ENCODE measurements at regions not wholly inside any gene's neighbourhood (a gene's known extent, or its start where the extent isn't known, plus 50 kb on each side); places are given as distances from the start of the nearest gene placed in this dataset.

DNA sequence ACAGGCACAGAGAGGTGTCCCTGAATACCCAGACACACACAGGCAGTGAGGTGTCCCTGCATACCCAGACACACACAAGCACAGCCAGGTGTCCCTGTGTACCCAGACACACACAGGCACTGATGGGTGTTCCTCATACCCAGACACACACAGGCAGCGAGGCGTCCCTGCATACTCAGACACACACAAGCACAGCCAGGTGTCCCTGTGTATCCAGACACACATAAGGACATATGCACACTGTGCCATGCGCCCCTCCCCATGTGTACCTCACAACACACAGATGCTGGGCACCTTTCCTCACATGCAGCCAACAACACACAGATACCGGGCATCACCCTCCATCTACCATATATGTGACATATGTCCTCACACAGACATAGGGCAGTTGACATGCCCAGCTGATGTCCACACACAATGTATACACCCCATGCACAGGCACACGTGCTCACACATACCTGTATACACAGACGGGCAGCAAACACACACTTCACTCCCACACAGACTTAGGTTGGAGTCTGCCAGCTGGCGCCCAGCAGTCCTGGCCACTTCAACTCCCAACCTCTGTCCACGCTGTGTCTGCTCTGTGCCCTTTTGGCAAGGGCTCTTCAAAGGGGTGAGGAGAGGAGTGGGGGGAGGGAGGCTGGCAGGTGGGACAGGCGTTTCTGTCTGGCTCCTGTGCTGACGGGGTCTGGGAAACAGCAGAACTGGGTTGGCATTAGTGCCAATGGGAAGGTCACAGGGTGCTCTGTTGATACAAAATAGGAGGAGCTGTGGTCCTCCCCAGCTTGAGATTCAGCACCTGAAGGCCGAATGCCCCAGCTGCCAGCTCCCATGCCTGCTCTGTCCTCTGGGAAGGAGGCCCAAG is 69.4 kb upstream of the ALX4 start:
- intact Hi-C loops (cut with micrococcal nuclease): no loop called here
- H3K9me3 ChIP-seq (ENCODE audit: control insufficient read depth in 1 of 2, insufficient read depth in 1 of 2, low read depth in 1 of 2, low read length in 2 of 2): no peaks in the 10 kb centered on the region
- ATAC-seq (no peak), DNase-seq (ENCODE audit: low read depth, low spot score) (no peak)
- TF ChIP-seq, protein P1, sequence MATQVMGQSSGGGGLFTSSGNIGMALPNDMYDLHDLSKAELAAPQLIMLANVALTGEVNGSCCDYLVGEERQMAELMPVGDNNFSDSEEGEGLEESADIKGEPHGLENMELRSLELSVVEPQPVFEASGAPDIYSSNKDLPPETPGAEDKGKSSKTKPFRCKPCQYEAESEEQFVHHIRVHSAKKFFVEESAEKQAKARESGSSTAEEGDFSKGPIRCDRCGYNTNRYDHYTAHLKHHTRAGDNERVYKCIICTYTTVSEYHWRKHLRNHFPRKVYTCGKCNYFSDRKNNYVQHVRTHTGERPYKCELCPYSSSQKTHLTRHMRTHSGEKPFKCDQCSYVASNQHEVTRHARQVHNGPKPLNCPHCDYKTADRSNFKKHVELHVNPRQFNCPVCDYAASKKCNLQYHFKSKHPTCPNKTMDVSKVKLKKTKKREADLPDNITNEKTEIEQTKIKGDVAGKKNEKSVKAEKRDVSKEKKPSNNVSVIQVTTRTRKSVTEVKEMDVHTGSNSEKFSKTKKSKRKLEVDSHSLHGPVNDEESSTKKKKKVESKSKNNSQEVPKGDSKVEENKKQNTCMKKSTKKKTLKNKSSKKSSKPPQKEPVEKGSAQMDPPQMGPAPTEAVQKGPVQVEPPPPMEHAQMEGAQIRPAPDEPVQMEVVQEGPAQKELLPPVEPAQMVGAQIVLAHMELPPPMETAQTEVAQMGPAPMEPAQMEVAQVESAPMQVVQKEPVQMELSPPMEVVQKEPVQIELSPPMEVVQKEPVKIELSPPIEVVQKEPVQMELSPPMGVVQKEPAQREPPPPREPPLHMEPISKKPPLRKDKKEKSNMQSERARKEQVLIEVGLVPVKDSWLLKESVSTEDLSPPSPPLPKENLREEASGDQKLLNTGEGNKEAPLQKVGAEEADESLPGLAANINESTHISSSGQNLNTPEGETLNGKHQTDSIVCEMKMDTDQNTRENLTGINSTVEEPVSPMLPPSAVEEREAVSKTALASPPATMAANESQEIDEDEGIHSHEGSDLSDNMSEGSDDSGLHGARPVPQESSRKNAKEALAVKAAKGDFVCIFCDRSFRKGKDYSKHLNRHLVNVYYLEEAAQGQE (IDR thresholded peaks at IDR 0.05; ENCODE audit: low read depth): no peak
- TF ChIP-seq MAX (IDR thresholded peaks at IDR 0.05): no peak
- no peak for TF ChIP-seq ZNF274 (IDR thresholded peaks at IDR 0.05; ENCODE audit: low read depth, low read length)
- TF ChIP-seq SIN3A (IDR thresholded peaks at IDR 0.05; ENCODE audit: low read depth): no peak
- no peak for TF ChIP-seq ELF1 (IDR thresholded peaks at IDR 0.05; ENCODE audit: borderline replicate concordance, low read depth)
- no peak for TF ChIP-seq TCF7L2 (IDR thresholded peaks at IDR 0.05; ENCODE audit: borderline replicate concordance, extremely low read depth, insufficient read depth, insufficient read length)
- POLR2A ChIA-PET: no interaction called here
- H3K9ac ChIP-seq (ENCODE audit: low read length): no peak overlapping the region
- H3K9me2 ChIP-seq (ENCODE audit: insufficient read depth): no peaks in the 10 kb centered on the region
- H3K27me3 ChIP-seq (ENCODE audit: insufficient read depth, low read length): peaks cover 13% of the 10 kb centered on the region; the same call in 1 of the 2 replicates
- CTCF ChIA-PET: no interaction called here
- H3K4me1 ChIP-seq (ENCODE audit: control insufficient read depth in 1 of 2, insufficient read depth in 2 of 2, low read length in 2 of 2): no peaks in the 10 kb centered on the region
- no peaks in the 10 kb centered on the region for H3K79me2 ChIP-seq (ENCODE audit: insufficient read depth, low read length)
- H4K20me1 ChIP-seq (ENCODE audit: insufficient read depth): no peaks in the 10 kb centered on the region
- H3K36me3 ChIP-seq (ENCODE audit: control insufficient read depth in 1 of 2, insufficient read depth in 2 of 2, low read length in 2 of 2): no peaks in the 10 kb centered on the region
- no peak overlapping the region for H3K27ac ChIP-seq (ENCODE audit: low read depth, low read length)
- H2AFZ ChIP-seq (ENCODE audit: low read depth, low read length, poor library complexity, severe bottlenecking): no peak overlapping the region
- RAD21 ChIA-PET (ENCODE audit: low non-redundant PET in 1 of 2, low total read pairs in 2 of 2, uncharacterized antibody in 2 of 2, unreplicated experiment in 2 of 2): no interaction called here
- BruUV-seq (replicated peaks): no TSS peak
- no peak overlapping the region for H3K4me3 ChIP-seq (replicated peaks in 1 of 2; ENCODE audit: low read depth in 1 of 2, low read length in 2 of 2)
- no peak overlapping the region for H3K4me2 ChIP-seq (ENCODE audit: low read length)

Measured in HCT116 (cell line).